ENCODE measurements at regions not wholly inside any gene's neighbourhood (a gene's known extent, or its start where the extent isn't known, plus 50 kb on each side); places are given as distances from the start of the nearest gene placed in this dataset.

DNA sequence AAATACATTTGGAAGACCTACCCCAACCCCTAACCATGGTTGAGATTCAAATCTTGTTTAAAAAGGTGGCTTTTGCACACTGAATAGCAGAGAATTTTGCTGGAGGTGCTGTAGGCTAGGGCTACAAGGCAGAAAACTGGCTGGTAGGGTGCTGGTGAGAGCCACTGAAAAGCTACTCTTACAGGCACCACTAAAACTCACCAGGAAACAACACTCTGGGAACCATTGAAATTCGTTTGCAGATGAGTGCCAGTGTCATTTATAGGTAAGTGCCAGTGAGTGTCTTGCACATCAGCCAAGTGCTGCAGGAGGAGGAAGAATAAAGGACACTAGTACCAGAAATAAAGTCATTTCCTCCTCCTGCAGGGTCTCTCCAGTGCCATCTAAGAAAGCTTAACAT is 610.2 kb downstream of the ZNF385D start:
- no peaks in the 10 kb centered on the region for H3K36me3 ChIP-seq (replicated peaks; ENCODE audit: control insufficient read depth, insufficient read depth, low read length)
- no peaks in the 10 kb centered on the region for H3K27me3 ChIP-seq (ENCODE audit: control insufficient read depth, insufficient read depth, low read length)
- DNase-seq, result no peak
- H3K4me3 ChIP-seq (ENCODE audit: insufficient read depth, low read depth, low read length), result no peak overlapping the region

GRCh38 chr3:21138085-21138484 is 612.9 kb downstream of the ZNF385D start:
- DNase-seq, result no peak
- Histone ChIP-seq H3K36me3 (replicated peaks; ENCODE audit: control insufficient read depth, insufficient read depth, low read length) (no peaks in the 10 kb centered on the region), H3K4me3 (ENCODE audit: insufficient read depth, low read depth, low read length) (no peak overlapping the region), H3K27me3 (ENCODE audit: control insufficient read depth, insufficient read depth, low read length) (no peaks in the 10 kb centered on the region)

DNA sequence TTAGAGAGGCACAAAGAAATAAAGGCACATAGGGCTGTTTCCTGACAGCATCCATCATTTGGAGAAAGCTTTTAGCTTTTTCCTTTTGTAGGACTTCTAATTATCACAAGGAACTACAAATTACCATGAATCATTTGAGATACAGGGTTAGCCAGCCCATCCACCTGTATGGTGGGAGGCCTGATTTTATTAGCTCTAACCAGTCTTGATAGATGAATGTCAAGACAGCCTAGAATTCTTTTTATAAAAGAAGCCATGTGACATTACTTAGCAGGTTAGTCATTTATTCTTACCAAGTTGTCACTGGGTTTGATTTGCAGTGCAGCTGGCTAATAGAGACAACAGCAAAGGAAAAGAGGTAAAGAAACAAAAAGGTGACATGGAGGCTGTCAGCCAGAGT is 618.1 kb downstream of the ZNF385D start:
- DNase-seq, result no peak
- Histone ChIP-seq H3K27me3 (ENCODE audit: control insufficient read depth, insufficient read depth, low read length) (no peaks in the 10 kb centered on the region), H3K36me3 (replicated peaks; ENCODE audit: control insufficient read depth, insufficient read depth, low read length) (no peaks in the 10 kb centered on the region), H3K4me3 (ENCODE audit: insufficient read depth, low read depth, low read length) (no peak overlapping the region)

DNA sequence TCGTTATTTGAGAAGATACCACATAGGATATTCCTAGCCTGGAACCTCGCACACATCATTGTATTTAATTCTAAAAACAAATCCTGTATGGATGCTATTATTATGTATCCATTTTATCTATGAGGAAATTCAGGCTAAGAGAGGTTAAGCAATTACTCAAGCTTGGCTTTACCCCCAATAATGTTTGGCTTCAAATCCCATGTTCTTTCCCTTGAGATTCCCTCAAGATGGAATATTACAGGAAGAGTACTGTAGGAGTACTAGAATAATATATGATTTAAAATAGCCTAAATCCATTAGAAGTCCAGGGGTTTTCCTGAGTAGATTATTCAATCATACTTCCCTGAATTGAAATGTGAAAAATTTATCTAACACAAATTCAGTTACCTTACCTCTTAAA is 630.2 kb downstream of the ZNF385D start:
- H3K4me3 ChIP-seq (ENCODE audit: insufficient read depth, low read depth, low read length), result no peak overlapping the region
- DNase-seq, result no peak
- no peaks in the 10 kb centered on the region for H3K27me3 ChIP-seq (ENCODE audit: control insufficient read depth, insufficient read depth, low read length)
- H3K36me3 ChIP-seq (replicated peaks; ENCODE audit: control insufficient read depth, insufficient read depth, low read length), result no peaks in the 10 kb centered on the region

- no peaks in the 10 kb centered on the region for H3K27me3 ChIP-seq (ENCODE audit: control insufficient read depth, insufficient read depth, low read length)
- no peaks in the 10 kb centered on the region for H3K36me3 ChIP-seq (replicated peaks; ENCODE audit: control insufficient read depth, insufficient read depth, low read length)
- no peak overlapping the region for H3K4me3 ChIP-seq (ENCODE audit: insufficient read depth, low read depth, low read length)
- no peak for DNase-seq
Measured at GRCh38 chr3:21117370-21117769, 633.6 kb downstream of the ZNF385D start.

- DNase-seq, result no peak
- Histone ChIP-seq H3K36me3 (replicated peaks; ENCODE audit: control insufficient read depth, insufficient read depth, low read length) (no peaks in the 10 kb centered on the region), H3K4me3 (ENCODE audit: insufficient read depth, low read depth, low read length) (no peak overlapping the region), H3K27me3 (ENCODE audit: control insufficient read depth, insufficient read depth, low read length) (no peaks in the 10 kb centered on the region)
Measured at GRCh38 chr3:21109056-21109455, 642.0 kb downstream of the ZNF385D start.

GRCh38 chr3:21105784-21106183 is 645.2 kb downstream of the ZNF385D start:
- Histone ChIP-seq H3K4me3 (ENCODE audit: insufficient read depth, low read depth, low read length) (no peak overlapping the region), H3K36me3 (replicated peaks; ENCODE audit: control insufficient read depth, insufficient read depth, low read length) (no peaks in the 10 kb centered on the region), H3K27me3 (ENCODE audit: control insufficient read depth, insufficient read depth, low read length) (no peaks in the 10 kb centered on the region)
- no peak for DNase-seq

- Histone ChIP-seq H3K36me3 (replicated peaks; ENCODE audit: control insufficient read depth, insufficient read depth, low read length) (no peaks in the 10 kb centered on the region), H3K4me3 (ENCODE audit: insufficient read depth, low read depth, low read length) (no peak overlapping the region), H3K27me3 (ENCODE audit: control insufficient read depth, insufficient read depth, low read length) (no peaks in the 10 kb centered on the region)
- no peak for DNase-seq
Measured at GRCh38 chr3:21100656-21101359, 650.2 kb downstream of the ZNF385D start.

DNA sequence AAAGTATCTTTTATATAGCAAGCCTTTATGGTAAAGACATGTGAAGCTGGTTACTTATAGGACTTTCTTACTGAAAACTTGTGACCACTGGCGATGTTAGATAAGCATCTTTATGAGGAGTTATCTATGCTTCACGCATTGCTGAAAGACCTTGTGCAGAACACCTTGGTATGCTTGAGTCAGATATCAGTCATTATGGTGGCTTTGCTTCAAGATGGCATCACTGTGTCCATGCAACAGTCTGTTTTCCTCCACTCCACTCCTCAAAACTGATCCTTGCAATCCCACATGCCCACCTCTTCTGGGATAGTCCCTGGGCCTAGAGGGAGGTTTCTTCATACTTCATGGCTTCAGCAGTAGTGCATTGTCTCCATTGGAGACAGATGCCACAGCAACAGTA is 656.3 kb downstream of the ZNF385D start:
- no peak overlapping the region for H3K4me3 ChIP-seq (ENCODE audit: insufficient read depth, low read depth, low read length)
- H3K27me3 ChIP-seq (ENCODE audit: control insufficient read depth, insufficient read depth, low read length), result no peaks in the 10 kb centered on the region
- H3K36me3 ChIP-seq (replicated peaks; ENCODE audit: control insufficient read depth, insufficient read depth, low read length), result no peaks in the 10 kb centered on the region
- DNase-seq, result no peak

DNA sequence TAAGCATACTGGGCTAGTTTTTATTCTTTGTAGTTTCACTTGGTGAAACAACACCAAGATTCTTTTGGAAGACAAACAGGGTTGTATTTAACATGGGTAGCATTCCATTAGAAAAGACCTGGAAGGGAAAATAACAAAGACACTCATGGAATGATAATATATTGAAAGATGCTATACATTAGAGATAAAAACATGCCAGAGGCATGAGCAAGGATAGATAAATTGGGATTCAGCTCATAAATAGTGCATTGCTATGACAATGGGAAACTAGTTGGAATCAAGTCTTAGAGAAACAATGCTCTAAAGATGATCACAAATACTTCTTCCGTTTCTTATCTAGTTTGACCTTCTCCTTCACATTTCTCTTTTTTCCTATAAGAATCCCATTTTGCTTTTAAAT is 677.4 kb downstream of the ZNF385D start:
- Histone ChIP-seq H3K36me3 (replicated peaks; ENCODE audit: control insufficient read depth, insufficient read depth, low read length) (no peaks in the 10 kb centered on the region), H3K27me3 (ENCODE audit: control insufficient read depth, insufficient read depth, low read length) (no peaks in the 10 kb centered on the region), H3K4me3 (ENCODE audit: insufficient read depth, low read depth, low read length) (no peak overlapping the region)
- DNase-seq, result no peak

- Histone ChIP-seq H3K36me3 (replicated peaks; ENCODE audit: control insufficient read depth, insufficient read depth, low read length) (no peaks in the 10 kb centered on the region), H3K27me3 (ENCODE audit: control insufficient read depth, insufficient read depth, low read length) (no peaks in the 10 kb centered on the region), H3K4me3 (ENCODE audit: insufficient read depth, low read depth, low read length) (no peak overlapping the region)
- DNase-seq, result no peak
Measured at GRCh38 chr3:21067031-21067813, 683.8 kb downstream of the ZNF385D start.

- no peak for DNase-seq
- H3K27me3 ChIP-seq (ENCODE audit: control insufficient read depth, insufficient read depth, low read length), result no peaks in the 10 kb centered on the region
- H3K36me3 ChIP-seq (replicated peaks; ENCODE audit: control insufficient read depth, insufficient read depth, low read length), result no peaks in the 10 kb centered on the region
- H3K4me3 ChIP-seq (ENCODE audit: insufficient read depth, low read depth, low read length), result no peak overlapping the region
Measured at GRCh38 chr3:21062831-21063294, 688.1 kb downstream of the ZNF385D start.

DNA sequence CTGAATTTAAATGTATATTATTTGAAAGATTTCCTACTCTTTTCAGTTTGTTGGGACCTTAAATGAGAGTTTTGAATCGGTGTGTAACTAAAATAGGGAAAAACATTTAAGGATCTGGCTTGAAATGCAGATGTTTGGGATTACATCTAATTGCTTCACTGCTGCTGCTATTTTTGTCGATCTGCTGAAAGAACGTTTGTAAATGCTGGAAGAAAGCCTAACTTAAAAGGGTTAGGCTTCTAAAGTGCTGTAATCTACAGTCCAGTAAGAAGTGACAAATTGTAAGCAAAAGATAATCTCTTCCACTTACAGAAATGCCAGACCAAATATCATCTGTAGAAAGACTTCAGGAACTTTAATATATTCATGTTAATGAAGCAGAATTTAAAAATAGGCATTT is 691.6 kb downstream of the ZNF385D start:
- no peak for DNase-seq
- Histone ChIP-seq H3K27me3 (ENCODE audit: control insufficient read depth, insufficient read depth, low read length) (no peaks in the 10 kb centered on the region), H3K36me3 (replicated peaks; ENCODE audit: control insufficient read depth, insufficient read depth, low read length) (no peaks in the 10 kb centered on the region), H3K4me3 (ENCODE audit: insufficient read depth, low read depth, low read length) (no peak overlapping the region)

DNA sequence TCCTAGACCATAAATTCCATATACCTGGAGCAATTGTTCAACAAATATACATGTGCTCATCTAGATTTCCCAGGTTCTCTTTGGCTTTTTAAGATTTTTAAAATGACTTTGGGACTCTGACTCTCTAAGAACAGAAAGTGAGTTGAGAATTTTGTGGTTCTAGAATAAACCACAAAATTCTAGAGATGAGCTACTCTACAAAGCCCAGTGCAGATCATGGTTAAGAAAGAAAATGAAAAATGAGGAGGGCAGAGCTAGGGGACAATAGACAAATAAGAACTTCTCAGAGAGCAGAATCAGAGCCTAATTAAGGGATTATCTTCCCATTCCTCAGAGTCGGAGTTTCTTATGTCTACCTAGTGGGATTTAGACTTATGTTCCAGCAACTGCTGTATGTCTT is 694.7 kb downstream of the ZNF385D start:
- H3K27me3 ChIP-seq (ENCODE audit: control insufficient read depth, insufficient read depth, low read length), result no peaks in the 10 kb centered on the region
- no peak for DNase-seq
- H3K4me3 ChIP-seq (ENCODE audit: insufficient read depth, low read depth, low read length), result no peak overlapping the region
- H3K36me3 ChIP-seq (replicated peaks; ENCODE audit: control insufficient read depth, insufficient read depth, low read length), result no peaks in the 10 kb centered on the region

DNA sequence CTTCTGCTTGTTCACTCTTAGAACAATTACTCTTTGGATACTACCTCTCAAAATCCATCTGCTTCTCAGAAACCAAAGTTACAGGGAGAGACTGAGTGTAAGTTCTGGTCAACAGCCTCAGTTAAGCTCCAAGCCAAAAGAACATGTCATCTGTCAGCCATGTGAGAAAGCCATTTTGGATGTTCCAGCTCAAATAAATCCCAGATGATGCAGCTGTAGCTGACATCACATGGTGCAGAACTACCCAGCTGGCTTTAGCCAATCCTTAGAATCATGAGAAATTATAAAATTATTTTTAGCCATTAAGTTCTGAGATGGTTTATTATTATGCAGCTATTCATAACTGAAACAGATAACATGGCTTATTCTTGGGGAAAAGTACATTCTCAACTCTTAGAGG is 696.0 kb downstream of the ZNF385D start:
- H3K36me3 ChIP-seq (replicated peaks; ENCODE audit: control insufficient read depth, insufficient read depth, low read length), result no peaks in the 10 kb centered on the region
- DNase-seq, result no peak
- H3K27me3 ChIP-seq (ENCODE audit: control insufficient read depth, insufficient read depth, low read length), result no peaks in the 10 kb centered on the region
- no peak overlapping the region for H3K4me3 ChIP-seq (ENCODE audit: insufficient read depth, low read depth, low read length)

All from H7 (cell line).